Hepatocyte (in vitro differentiated cells): ENCODE measurements at regions not wholly inside any gene's neighbourhood (a gene's known extent, or its start where the extent isn't known, plus 50 kb on each side); places are given as distances from the start of the nearest gene placed in this dataset.

Source experiments
- DNase-seq: peaks from one replicate; pipeline ENCODE4 v3.0.0-alpha.2; 2016; ENCODE audit warnings: low spot score
- H2AFZ ChIP-seq: fragments of 200-600 bp; sonication (generic); 2 replicates; pipeline ENCODE4 v1.6.0; 2016; ENCODE audit warnings: antibody characterized with exemption, mild to moderate bottlenecking
- H3K27ac ChIP-seq: fragments of 200-600 bp; sonication (generic); 2 replicates; pipeline ENCODE4 v1.5.1; 2016; ENCODE audit warnings: mild to moderate bottlenecking
- H3K27me3 ChIP-seq: fragments of 200-600 bp; sonication (generic); 2 replicates; pipeline ENCODE4 v1.6.1; 2016
- H3K36me3 ChIP-seq: fragments of 200-600 bp; sonication (generic); replicated peaks from 2 replicates; pipeline ENCODE4 v1.5.1; 2016; ENCODE audit warnings: low read depth; ENCODE audit not compliant: insufficient read depth
- H3K4me1 ChIP-seq: fragments of 200-600 bp; sonication (generic); 2 replicates; pipeline ENCODE4 v1.5.1; 2016; ENCODE audit warnings: mild to moderate bottlenecking, moderate library complexity; ENCODE audit not compliant: insufficient read depth
- H3K4me2 ChIP-seq: fragments of 200-600 bp; sonication (generic); 2 replicates; pipeline ENCODE4 v1.6.0; 2016
- H3K4me3 ChIP-seq: fragments of 200-600 bp; sonication (generic); 2 replicates; pipeline ENCODE4 v1.5.1; 2016; ENCODE audit warnings: mild to moderate bottlenecking
- H3K79me2 ChIP-seq: fragments of 200-600 bp; sonication (generic); 2 replicates; pipeline ENCODE4 v1.6.0; 2017; ENCODE audit warnings: mild to moderate bottlenecking
- H3K9me2 ChIP-seq: fragments of 200-600 bp; sonication (generic); replicated peaks from 2 replicates; pipeline ENCODE4 v1.6.0; 2017; ENCODE audit warnings: mild to moderate bottlenecking; ENCODE audit not compliant: insufficient read depth
- H3K9me3 ChIP-seq: fragments of 200-600 bp; sonication (generic); 2 replicates; pipeline ENCODE4 v1.5.1; 2016; ENCODE audit warnings: low read depth, mild to moderate bottlenecking
- H4K20me1 ChIP-seq: fragments of 200-600 bp; sonication (generic); 2 replicates; pipeline ENCODE4 v1.6.0; 2016; ENCODE audit warnings: mild to moderate bottlenecking; ENCODE audit not compliant: insufficient read depth, poor library complexity, severe bottlenecking
- CTCF ChIP-seq: fragments of 200-600 bp; sonication (generic); IDR thresholded peaks from 2 replicates; pipeline ENCODE4 v1.5.1; 2016; ENCODE audit warnings: antibody characterized with exemption, mild to moderate bottlenecking; ENCODE audit not compliant: poor library complexity
- EZH2 ChIP-seq: fragments of 200-600 bp; sonication (generic); IDR thresholded peaks from 2 replicates; pipeline ENCODE4 v1.6.1; 2016; ENCODE audit warnings: antibody characterized with exemption, mild to moderate bottlenecking, borderline replicate concordance
- EZH2phosphoT487 ChIP-seq: fragments of 200-600 bp; sonication (generic); IDR thresholded peaks from one replicate; pipeline ENCODE4 v1.6.1; 2018; ENCODE audit warnings: antibody characterized with exemption, mild to moderate bottlenecking, low read depth, moderate library complexity; ENCODE audit not compliant: unreplicated experiment, severe bottlenecking
- WGBS: methylation state at CpG from one replicate; pipeline ENCODE4 v1.1.6; 2016; ENCODE audit warnings: low lambda C conversion rate; ENCODE audit errors: missing lambda C conversion rate; 5-methylcytosine and 5-hydroxymethylcytosine counted together

- H3K36me3 ChIP-seq, result no peaks in the 10 kb centered on the region
- no peaks in the 10 kb centered on the region for H3K4me1 ChIP-seq
- TF ChIP-seq EZH2, result no peak
- TF ChIP-seq EZH2phosphoT487, result no peak
- TF ChIP-seq CTCF, result no peak
- H3K79me2 ChIP-seq, result no peaks in the 10 kb centered on the region
- no peaks in the 10 kb centered on the region for H4K20me1 ChIP-seq
- no peak overlapping the region for H3K4me3 ChIP-seq
- H3K9me2 ChIP-seq, result no peaks in the 10 kb centered on the region
- no peaks in the 10 kb centered on the region for H3K9me3 ChIP-seq
- H3K27ac ChIP-seq, result no peak overlapping the region
- no peaks in the 10 kb centered on the region for H3K27me3 ChIP-seq
- no peak overlapping the region for H3K4me2 ChIP-seq
- H2AFZ ChIP-seq, result no peak overlapping the region
- WGBS, result 91% methylated on average over 5 of the region's 5 CpGs
- no peak for DNase-seq
Measured at GRCh38 chr17:63379636-63380035, 66.5 kb downstream of the CYB561 start.

DNA sequence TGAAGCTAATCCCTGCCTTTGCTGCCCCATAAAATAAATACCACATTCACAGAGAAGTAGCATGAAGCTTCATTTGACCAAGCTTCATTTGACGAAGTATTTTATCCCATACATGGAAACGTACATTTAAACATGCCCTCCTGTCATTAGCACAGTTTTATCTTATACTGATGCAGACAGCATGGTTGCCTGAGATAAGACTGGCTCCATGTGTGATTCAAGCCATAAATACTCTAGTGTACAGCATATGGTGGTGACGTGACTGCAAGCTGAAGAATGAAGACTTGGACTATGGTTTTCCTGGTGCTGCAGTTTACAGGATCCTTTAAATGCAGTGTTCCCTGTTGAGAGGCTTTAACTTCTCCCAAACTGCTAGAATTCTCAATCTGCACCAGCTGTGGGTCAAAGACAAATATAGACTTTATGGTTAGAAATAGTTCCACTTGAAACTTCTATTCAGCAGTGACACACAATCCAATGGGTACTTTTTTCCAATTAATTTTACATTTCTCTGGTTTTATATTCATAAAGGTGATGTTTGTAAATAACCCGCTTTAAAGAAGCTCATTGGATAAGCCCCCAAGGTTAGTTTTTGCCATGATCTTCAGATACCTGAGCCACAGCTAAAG, 64.9 kb downstream of the CYB561 start:
- DNase-seq, result peak; percentile 41
- Histone ChIP-seq H3K4me2 (no peak overlapping the region), H3K4me3 (no peak overlapping the region), H3K79me2 (no peaks in the 10 kb centered on the region), H2AFZ (no peak overlapping the region), H3K27ac (no peak overlapping the region), H3K9me2 (no peaks in the 10 kb centered on the region), H3K36me3 (no peaks in the 10 kb centered on the region), H4K20me1 (no peaks in the 10 kb centered on the region), H3K4me1 (no peaks in the 10 kb centered on the region), H3K27me3 (no peaks in the 10 kb centered on the region), H3K9me3 (no peaks in the 10 kb centered on the region)
- TF ChIP-seq EZH2phosphoT487, result no peak
- TF ChIP-seq EZH2, result no peak
- TF ChIP-seq CTCF, result no peak
- 49% methylated on average over 4 of the region's 4 CpGs for WGBS

DNA sequence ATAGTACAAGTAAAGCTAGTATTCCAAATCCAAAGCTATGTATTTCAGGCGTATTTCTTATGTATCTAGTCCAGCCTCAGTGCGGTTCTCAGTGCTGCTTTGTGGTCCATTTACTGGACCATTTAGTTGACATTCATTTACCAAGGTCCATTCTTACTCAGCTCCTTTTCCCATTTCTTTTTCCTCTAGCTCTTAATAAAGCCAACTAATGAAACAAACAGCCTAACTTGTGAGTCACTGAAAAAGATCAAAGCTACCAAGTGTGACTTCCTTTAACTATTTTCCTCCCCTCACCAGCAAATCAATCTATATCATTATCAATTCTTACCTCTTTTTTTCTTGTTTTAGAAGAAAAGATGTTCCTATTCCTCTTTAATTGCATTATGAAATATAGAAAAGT, 64.0 kb downstream of the CYB561 start:
- Histone ChIP-seq H4K20me1 (no peaks in the 10 kb centered on the region), H2AFZ (no peak overlapping the region), H3K27me3 (no peaks in the 10 kb centered on the region), H3K79me2 (no peaks in the 10 kb centered on the region), H3K4me1 (no peaks in the 10 kb centered on the region), H3K36me3 (no peaks in the 10 kb centered on the region), H3K9me3 (no peaks in the 10 kb centered on the region), H3K4me2 (no peak overlapping the region), H3K4me3 (no peak overlapping the region), H3K27ac (no peak overlapping the region), H3K9me2 (no peaks in the 10 kb centered on the region)
- DNase-seq, result no peak
- WGBS, result 93% methylated on average over 2 of the region's 2 CpGs
- no peak for TF ChIP-seq CTCF
- TF ChIP-seq EZH2, result no peak
- no peak for TF ChIP-seq EZH2phosphoT487
